GM12878 (cell line): ENCODE measurements at regions not wholly inside any gene's neighbourhood (a gene's known extent, or its start where the extent isn't known, plus 50 kb on each side); places are given as distances from the start of the nearest gene placed in this dataset.

ENCODE experiments used
- ATAC-seq: fragments of 200-7000 bp; cut with Tn5 transposase; 3 replicates; pipeline ENCODE4 v1.9.1; 2020; ENCODE audit warnings: mild to moderate bottlenecking, moderate library complexity
- BruUV-seq: library from RNA; stranded (reverse); fragments of 400-500 nt; replicated peaks from 2 replicates; lab custom pipeline; 2021; lab: Mats Ljungman, UMichigan
- CTCF ChIA-PET: fragments of 300-600 bp; sonication (Branson Sonifier 250); formaldehyde crosslinking; extraction: SDS; loops from one replicate; lab custom pipeline; 2021; ENCODE audit warnings: inconsistent platforms; lab: Yijun Ruan, JAX
- POLR2A ChIA-PET: fragments of 350-600 bp; formaldehyde crosslinking; extraction: SDS; loops from one replicate; lab custom pipeline; 2021; ENCODE audit warnings: inconsistent platforms; lab: Charles Lee
- RAD21 ChIA-PET: fragments of 300-600 bp; sonication (Branson Sonifier 250); formaldehyde crosslinking; loops from one replicate; lab custom pipeline; 2023; ENCODE audit warnings: antibody characterized with exemption; ENCODE audit not compliant: unreplicated experiment; lab: Charles Lee
- SMC1A ChIA-PET: fragments of 300-600 bp; sonication (Branson Sonifier 250); formaldehyde crosslinking; loops from one replicate; lab custom pipeline; 2023; ENCODE audit not compliant: unreplicated experiment, uncharacterized antibody; lab: Charles Lee
- DNase-seq: peaks from one replicate; pipeline ENCODE4 v3.0.0-alpha.2; 2011; ENCODE audit warnings: low read depth, low spot score
- FAIRE-seq: peaks from 3 replicates; lab custom pipeline; 2011; peaks lifted over from hg19 to GRCh38; lab: Jason Lieb, UNC
- H2AFZ ChIP-seq: 2 replicates; pipeline ENCODE4 v1.6.0; 2011; ENCODE audit warnings: low read depth, low read length, control low read depth; ENCODE audit not compliant: control insufficient read depth
- H3K27ac ChIP-seq: 2 replicates; pipeline ENCODE4 v1.5.1; 2011; ENCODE audit warnings: control low read depth; ENCODE audit not compliant: control insufficient read depth, insufficient read depth
- H3K27me3 ChIP-seq, 2 experiments: replicated peaks in 1 of 2; 2 replicates each; pipeline versions ENCODE4 v1.6.0 to v1.6.1; 2011; ENCODE audit warnings: low read length in 1 of 2; ENCODE audit not compliant: control insufficient read depth in 2 of 2, insufficient read depth in 2 of 2
- H3K36me3 ChIP-seq, 2 experiments: 2 replicates each; pipeline ENCODE4 v1.5.1; 2011; ENCODE audit warnings: low read length in 1 of 2; ENCODE audit not compliant: control insufficient read depth in 2 of 2, insufficient read depth in 2 of 2
- H3K4me1 ChIP-seq: 2 replicates; pipeline ENCODE4 v1.6.1; 2011; ENCODE audit warnings: mild to moderate bottlenecking, low read length, moderate library complexity, mixed read lengths; ENCODE audit not compliant: control insufficient read depth, insufficient read depth
- H3K4me2 ChIP-seq: 2 replicates; pipeline ENCODE4 v1.6.0; 2011; ENCODE audit warnings: control low read depth; ENCODE audit not compliant: control insufficient read depth, insufficient read depth
- H3K4me3 ChIP-seq: fragments of 200-600 bp; sonication (generic); 2 replicates; pipeline ENCODE4 v1.5.1; 2016
- H3K79me2 ChIP-seq: 2 replicates; pipeline ENCODE4 v1.6.0; 2011; ENCODE audit warnings: low read length; ENCODE audit not compliant: control insufficient read depth, insufficient read depth
- H3K9ac ChIP-seq: 2 replicates; pipeline ENCODE4 v1.8.0; 2011; ENCODE audit warnings: low read length, control low read depth, mixed read lengths; ENCODE audit not compliant: control insufficient read depth, insufficient read depth
- H3K9me3 ChIP-seq: replicated peaks from 3 replicates; pipeline ENCODE4 v1.5.1; 2011; ENCODE audit warnings: mild to moderate bottlenecking, low read length; ENCODE audit not compliant: control insufficient read depth, insufficient read depth
- H4K20me1 ChIP-seq: 2 replicates; pipeline ENCODE4 v1.6.0; 2011; ENCODE audit not compliant: control insufficient read depth, insufficient read depth
- IKZF1 ChIP-seq: fragments of 450-650 bp; conservative IDR thresholded peaks from 2 replicates; pipeline ENCODE4 v1.6.1; 2017; ENCODE audit warnings: antibody characterized with exemption, mild to moderate bottlenecking
- IRF4 ChIP-seq: IDR thresholded peaks from 2 replicates; pipeline ENCODE4 v1.6.1; 2011; ENCODE audit warnings: low read depth, low read length
- SIX5 ChIP-seq: IDR thresholded peaks from 2 replicates; pipeline ENCODE4 v1.6.1; 2011; ENCODE audit warnings: mild to moderate bottlenecking, low read depth, low read length, moderate library complexity; ENCODE audit not compliant: severe bottlenecking
- SPI1 ChIP-seq: IDR thresholded peaks from 2 replicates; pipeline ENCODE4 v1.6.1; 2011; ENCODE audit warnings: low read depth, mild to moderate bottlenecking, low read length, moderate library complexity, borderline replicate concordance; ENCODE audit not compliant: insufficient read depth
- WGBS: methylation state at CpG from one replicate; pipeline ENCODE4 v1.1.6; 2016; ENCODE audit warnings: low lambda C conversion rate; ENCODE audit not compliant: insufficient replicate concordance, insufficient coverage; ENCODE audit errors: missing lambda C conversion rate; 5-methylcytosine and 5-hydroxymethylcytosine counted together
- in situ Hi-C: fragments of 300-500 bp; cut with MboI; formaldehyde crosslinking; loops from 9 replicates; pipeline ENCODE4 v1.14.3; 2018; ENCODE audit warnings: mixed read lengths
- intact Hi-C: fragments of 100-400 bp; cut with micrococcal nuclease; formaldehyde crosslinking; loops from one replicate; pipeline ENCODE4 v1.14.2; 2022; ENCODE audit not compliant: unreplicated experiment
- TF ChIP-seq, protein P1 (sequence below): fragments of 450-650 bp; IDR thresholded peaks from 2 replicates; pipeline ENCODE4 v1.6.1; 2017; ENCODE audit warnings: mild to moderate bottlenecking, low read depth, inconsistent platforms; ENCODE audit not compliant: poor library complexity, severe bottlenecking
- TF ChIP-seq, protein P2 (sequence below): fragments of 450-650 bp; IDR thresholded peaks from 2 replicates; pipeline ENCODE4 v1.6.1; 2016; ENCODE audit warnings: mild to moderate bottlenecking, moderate library complexity, borderline replicate concordance

DNA sequence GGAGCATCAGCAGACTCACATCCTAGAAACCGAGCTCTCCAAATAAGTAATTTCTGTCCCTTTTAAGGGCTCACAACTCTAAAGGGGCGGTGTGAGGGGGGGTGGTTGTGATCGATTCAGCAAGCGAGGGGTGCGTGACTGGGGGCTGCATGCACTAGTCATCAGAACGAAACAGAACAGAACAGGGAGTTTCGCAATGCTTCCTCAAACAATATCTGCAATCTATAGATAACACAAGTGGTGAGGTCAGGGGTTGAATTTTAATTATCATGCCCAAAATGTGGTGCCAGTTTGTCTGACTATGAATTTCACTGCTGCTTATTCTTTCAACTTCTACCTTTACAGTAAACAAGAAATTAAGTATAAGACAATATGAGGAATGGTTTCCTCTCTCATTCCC is 1003.0 kb upstream of the NCAM2 start (continued):
- no peak for TF ChIP-seq IRF4
- TF ChIP-seq, protein P1, sequence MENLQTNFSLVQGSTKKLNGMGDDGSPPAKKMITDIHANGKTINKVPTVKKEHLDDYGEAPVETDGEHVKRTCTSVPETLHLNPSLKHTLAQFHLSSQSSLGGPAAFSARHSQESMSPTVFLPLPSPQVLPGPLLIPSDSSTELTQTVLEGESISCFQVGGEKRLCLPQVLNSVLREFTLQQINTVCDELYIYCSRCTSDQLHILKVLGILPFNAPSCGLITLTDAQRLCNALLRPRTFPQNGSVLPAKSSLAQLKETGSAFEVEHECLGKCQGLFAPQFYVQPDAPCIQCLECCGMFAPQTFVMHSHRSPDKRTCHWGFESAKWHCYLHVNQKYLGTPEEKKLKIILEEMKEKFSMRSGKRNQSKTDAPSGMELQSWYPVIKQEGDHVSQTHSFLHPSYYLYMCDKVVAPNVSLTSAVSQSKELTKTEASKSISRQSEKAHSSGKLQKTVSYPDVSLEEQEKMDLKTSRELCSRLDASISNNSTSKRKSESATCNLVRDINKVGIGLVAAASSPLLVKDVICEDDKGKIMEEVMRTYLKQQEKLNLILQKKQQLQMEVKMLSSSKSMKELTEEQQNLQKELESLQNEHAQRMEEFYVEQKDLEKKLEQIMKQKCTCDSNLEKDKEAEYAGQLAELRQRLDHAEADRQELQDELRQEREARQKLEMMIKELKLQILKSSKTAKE: no peak
- TF ChIP-seq SIX5: no peak
- TF ChIP-seq, protein P2, sequence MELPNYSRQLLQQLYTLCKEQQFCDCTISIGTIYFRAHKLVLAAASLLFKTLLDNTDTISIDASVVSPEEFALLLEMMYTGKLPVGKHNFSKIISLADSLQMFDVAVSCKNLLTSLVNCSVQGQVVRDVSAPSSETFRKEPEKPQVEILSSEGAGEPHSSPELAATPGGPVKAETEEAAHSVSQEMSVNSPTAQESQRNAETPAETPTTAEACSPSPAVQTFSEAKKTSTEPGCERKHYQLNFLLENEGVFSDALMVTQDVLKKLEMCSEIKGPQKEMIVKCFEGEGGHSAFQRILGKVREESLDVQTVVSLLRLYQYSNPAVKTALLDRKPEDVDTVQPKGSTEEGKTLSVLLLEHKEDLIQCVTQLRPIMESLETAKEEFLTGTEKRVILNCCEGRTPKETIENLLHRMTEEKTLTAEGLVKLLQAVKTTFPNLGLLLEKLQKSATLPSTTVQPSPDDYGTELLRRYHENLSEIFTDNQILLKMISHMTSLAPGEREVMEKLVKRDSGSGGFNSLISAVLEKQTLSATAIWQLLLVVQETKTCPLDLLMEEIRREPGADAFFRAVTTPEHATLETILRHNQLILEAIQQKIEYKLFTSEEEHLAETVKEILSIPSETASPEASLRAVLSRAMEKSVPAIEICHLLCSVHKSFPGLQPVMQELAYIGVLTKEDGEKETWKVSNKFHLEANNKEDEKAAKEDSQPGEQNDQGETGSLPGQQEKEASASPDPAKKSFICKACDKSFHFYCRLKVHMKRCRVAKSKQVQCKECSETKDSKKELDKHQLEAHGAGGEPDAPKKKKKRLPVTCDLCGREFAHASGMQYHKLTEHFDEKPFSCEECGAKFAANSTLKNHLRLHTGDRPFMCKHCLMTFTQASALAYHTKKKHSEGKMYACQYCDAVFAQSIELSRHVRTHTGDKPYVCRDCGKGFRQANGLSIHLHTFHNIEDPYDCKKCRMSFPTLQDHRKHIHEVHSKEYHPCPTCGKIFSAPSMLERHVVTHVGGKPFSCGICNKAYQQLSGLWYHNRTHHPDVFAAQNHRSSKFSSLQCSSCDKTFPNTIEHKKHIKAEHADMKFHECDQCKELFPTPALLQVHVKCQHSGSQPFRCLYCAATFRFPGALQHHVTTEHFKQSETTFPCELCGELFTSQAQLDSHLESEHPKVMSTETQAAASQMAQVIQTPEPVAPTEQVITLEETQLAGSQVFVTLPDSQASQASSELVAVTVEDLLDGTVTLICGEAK: no peak
- TF ChIP-seq, all 136 proteins: peak for 0

- 27% methylated on average over 5 of the region's 5 CpGs for WGBS
Measured at GRCh38 chr21:19998453-19998852, 999.8 kb upstream of the NCAM2 start.

More at GRCh38 chr21:19998453-19998852, 999.8 kb upstream of the NCAM2 start:
- no peak overlapping the region for H3K4me2 ChIP-seq
- no peaks in the 10 kb centered on the region for H3K79me2 ChIP-seq
- CTCF ChIA-PET: no interaction called here
- intact Hi-C loops: no loop called here
- no peaks in the 10 kb centered on the region for H4K20me1 ChIP-seq
- DNase-seq: no peak
- no peaks in the 10 kb centered on the region; the same call in 2 of the 3 replicates for H3K9me3 ChIP-seq
- ATAC-seq: peak; percentile 29
- no peak overlapping the region for H2AFZ ChIP-seq
- no peaks in the 10 kb centered on the region for H3K4me1 ChIP-seq
- no peak for FAIRE-seq
- H3K9ac ChIP-seq: no peak overlapping the region
- TF ChIP-seq SPI1 (peak; percentile 52), IKZF1 (no peak)
- TF ChIP-seq, all 136 proteins: peak for 1
- ChIA-PET RAD21 (interaction anchor here (0.7 kb wide), 1 partner anchor 77 kb away, joined by 3 read pairs; no protein-coding TSS in a partner anchor), POLR2A (no interaction called here), SMC1A (no interaction called here)
- no peaks in the 10 kb centered on the region for H3K36me3 ChIP-seq
- no peak overlapping the region for H3K27ac ChIP-seq
- in situ Hi-C loops: loop anchor here (25.0 kb wide), 1 partner anchor 89 kb away; no protein-coding TSS in a partner anchor
- BruUV-seq: no TSS peak
- H3K27me3 ChIP-seq: no peaks in the 10 kb centered on the region
- H3K4me3 ChIP-seq: no peak overlapping the region
